ENCODE measurements at regions not wholly inside any gene's neighbourhood (a gene's known extent, or its start where the extent isn't known, plus 50 kb on each side); places are given as distances from the start of the nearest gene placed in this dataset.

DNA sequence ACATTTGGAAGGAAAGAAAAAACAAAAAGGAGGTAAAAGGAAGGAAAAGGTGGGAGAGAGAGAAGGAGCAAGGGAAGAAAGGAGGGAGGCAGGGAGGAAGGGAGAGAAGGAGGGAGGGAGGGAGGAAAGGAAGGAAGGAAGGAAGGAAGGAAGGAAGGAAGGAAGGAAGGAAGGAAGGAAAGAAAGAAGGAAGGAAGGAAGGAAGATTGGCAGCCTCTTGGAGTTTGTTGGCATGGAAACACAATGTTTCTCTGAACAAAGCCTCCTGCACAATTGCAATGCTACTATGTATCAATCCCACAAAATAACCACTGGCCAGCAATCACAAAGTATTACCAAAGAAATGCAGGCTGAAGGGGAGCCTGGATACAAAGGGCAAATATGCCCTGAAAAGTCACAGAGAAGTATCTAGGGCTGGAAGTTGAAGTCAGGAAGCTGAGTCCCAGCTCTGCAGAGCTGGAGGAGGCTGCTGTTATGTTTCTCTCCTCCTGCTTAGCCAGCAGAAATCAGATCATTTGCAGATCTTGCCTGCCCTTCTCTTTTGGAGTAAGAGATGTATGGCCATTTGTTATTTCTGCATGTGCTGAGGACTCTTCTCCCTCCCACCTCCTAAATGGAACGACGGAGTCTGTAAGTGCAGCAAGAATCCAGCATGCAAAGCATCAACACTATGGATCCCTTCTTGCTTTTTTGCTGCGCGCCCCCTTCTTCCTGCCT, 195.9 kb upstream of the LDB2 start:
- no peak for DNase-seq (ENCODE audit: low read depth in 6 of 9, low spot score in 9 of 9)
- H3K4me3 ChIP-seq (ENCODE audit: low read length in 2 of 2) = no peak overlapping the region
- no peaks in the 10 kb centered on the region for H3K9me3 ChIP-seq (ENCODE audit: control insufficient read depth in 2 of 2, insufficient read depth in 1 of 2, low read length in 1 of 2)
- no peak overlapping the region for H3K27ac ChIP-seq (ENCODE audit: low read depth in 1 of 2, low read length in 1 of 2)
- no peaks in the 10 kb centered on the region for H3K4me1 ChIP-seq (ENCODE audit: control insufficient read depth in 2 of 2, insufficient read depth in 2 of 2, low read length in 2 of 2)
- 11% methylated on average over 4 of the region's 4 CpGs for WGBS
- no peaks in the 10 kb centered on the region for H3K27me3 ChIP-seq (ENCODE audit: control insufficient read depth in 2 of 2, insufficient read depth in 1 of 2, low read length in 1 of 2)
- no peaks in the 10 kb centered on the region for H3K36me3 ChIP-seq (ENCODE audit: control insufficient read depth in 2 of 2, insufficient read depth in 2 of 2, low read length in 1 of 2)

DNA sequence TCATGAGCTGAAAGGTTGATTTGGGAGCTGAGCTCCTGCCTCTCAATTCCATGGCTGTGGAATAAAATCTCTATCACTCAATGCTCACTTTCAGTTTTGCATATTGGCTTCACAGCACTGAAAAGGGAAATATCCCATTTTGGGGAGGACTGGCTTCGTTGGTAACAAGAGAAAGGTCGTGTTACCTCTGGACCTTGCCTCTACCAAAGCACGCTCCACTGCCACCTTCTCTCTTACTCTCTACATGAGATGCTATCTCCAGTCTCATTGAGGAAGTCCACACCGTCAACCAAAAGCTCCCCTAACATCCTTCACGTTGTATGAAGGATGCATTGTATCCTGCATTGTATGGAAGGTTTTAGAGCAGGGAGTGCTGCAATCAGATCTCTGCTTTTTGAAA, 195.0 kb upstream of the LDB2 start:
- no peaks in the 10 kb centered on the region for H3K27me3 ChIP-seq (ENCODE audit: control insufficient read depth in 2 of 2, insufficient read depth in 1 of 2, low read length in 1 of 2)
- H3K4me3 ChIP-seq (ENCODE audit: low read length in 2 of 2) = no peak overlapping the region
- H3K36me3 ChIP-seq (ENCODE audit: control insufficient read depth in 2 of 2, insufficient read depth in 2 of 2, low read length in 1 of 2) = no peaks in the 10 kb centered on the region
- no peaks in the 10 kb centered on the region for H3K9me3 ChIP-seq (ENCODE audit: control insufficient read depth in 2 of 2, insufficient read depth in 1 of 2, low read length in 1 of 2)
- H3K27ac ChIP-seq (ENCODE audit: low read depth in 1 of 2, low read length in 1 of 2) = no peak overlapping the region
- no peaks in the 10 kb centered on the region for H3K4me1 ChIP-seq (ENCODE audit: control insufficient read depth in 2 of 2, insufficient read depth in 2 of 2, low read length in 2 of 2)
- WGBS = 72% methylated on average over 5 of the region's 5 CpGs
- DNase-seq (ENCODE audit: low read depth in 6 of 9, low spot score in 9 of 9) = no peak

DNA sequence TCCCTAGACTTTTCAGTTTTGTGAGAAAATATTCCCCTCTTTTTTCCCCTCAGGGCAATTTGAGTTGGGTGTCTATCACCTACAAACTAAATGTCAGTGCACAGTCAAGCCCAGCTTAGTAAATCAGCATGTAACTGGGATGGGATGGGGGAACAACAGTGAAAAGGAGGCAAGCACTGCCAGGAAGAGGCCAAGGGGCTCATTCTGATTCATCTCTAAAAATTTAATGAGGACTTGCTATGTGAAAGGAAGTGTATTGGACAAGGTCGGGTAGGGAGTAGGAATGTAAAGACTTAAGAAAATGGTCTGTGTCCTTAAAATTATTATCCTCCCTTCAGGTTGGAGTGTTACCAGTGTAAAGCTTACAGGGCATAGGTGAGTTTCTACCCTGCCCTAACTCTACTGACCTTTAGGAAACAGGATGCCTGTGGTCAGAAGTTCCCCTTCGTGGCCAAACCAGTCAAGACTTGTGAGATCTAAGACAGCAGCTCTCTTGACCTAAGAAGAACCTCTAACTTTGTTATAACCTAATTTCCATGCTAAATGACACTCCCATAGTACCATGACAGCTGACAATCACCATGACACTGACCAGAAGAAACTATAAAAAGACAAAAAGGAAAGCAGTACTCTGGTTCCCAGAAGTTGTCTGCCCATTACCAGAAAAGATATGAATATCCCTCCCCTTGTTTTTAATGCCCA, 194.4 kb upstream of the LDB2 start:
- WGBS = 56% methylated on average over 2 of the region's 2 CpGs
- Histone ChIP-seq H3K36me3 (ENCODE audit: control insufficient read depth in 2 of 2, insufficient read depth in 2 of 2, low read length in 1 of 2) (no peaks in the 10 kb centered on the region), H3K4me1 (ENCODE audit: control insufficient read depth in 2 of 2, insufficient read depth in 2 of 2, low read length in 2 of 2) (no peaks in the 10 kb centered on the region), H3K4me3 (ENCODE audit: low read length in 2 of 2) (no peak overlapping the region), H3K27me3 (ENCODE audit: control insufficient read depth in 2 of 2, insufficient read depth in 1 of 2, low read length in 1 of 2) (no peaks in the 10 kb centered on the region), H3K27ac (ENCODE audit: low read depth in 1 of 2, low read length in 1 of 2) (no peak overlapping the region), H3K9me3 (ENCODE audit: control insufficient read depth in 2 of 2, insufficient read depth in 1 of 2, low read length in 1 of 2) (no peaks in the 10 kb centered on the region)
- DNase-seq (ENCODE audit: low read depth in 6 of 9, low spot score in 9 of 9) = no peak

- Histone ChIP-seq H3K4me1 (ENCODE audit: control insufficient read depth in 2 of 2, insufficient read depth in 2 of 2, low read length in 2 of 2) (no peaks in the 10 kb centered on the region), H3K27ac (ENCODE audit: low read depth in 1 of 2, low read length in 1 of 2) (no peak overlapping the region), H3K9me3 (ENCODE audit: control insufficient read depth in 2 of 2, insufficient read depth in 1 of 2, low read length in 1 of 2) (no peaks in the 10 kb centered on the region), H3K36me3 (ENCODE audit: control insufficient read depth in 2 of 2, insufficient read depth in 2 of 2, low read length in 1 of 2) (no peaks in the 10 kb centered on the region), H3K27me3 (ENCODE audit: control insufficient read depth in 2 of 2, insufficient read depth in 1 of 2, low read length in 1 of 2) (no peaks in the 10 kb centered on the region), H3K4me3 (ENCODE audit: low read length in 2 of 2) (no peak overlapping the region)
- 91% methylated on average over 3 of the region's 3 CpGs for WGBS
- no peak for DNase-seq (ENCODE audit: low read depth in 6 of 9, low spot score in 9 of 9)
Observed at GRCh38 chr4:17091104-17091503, 192.7 kb upstream of the LDB2 start.

DNA sequence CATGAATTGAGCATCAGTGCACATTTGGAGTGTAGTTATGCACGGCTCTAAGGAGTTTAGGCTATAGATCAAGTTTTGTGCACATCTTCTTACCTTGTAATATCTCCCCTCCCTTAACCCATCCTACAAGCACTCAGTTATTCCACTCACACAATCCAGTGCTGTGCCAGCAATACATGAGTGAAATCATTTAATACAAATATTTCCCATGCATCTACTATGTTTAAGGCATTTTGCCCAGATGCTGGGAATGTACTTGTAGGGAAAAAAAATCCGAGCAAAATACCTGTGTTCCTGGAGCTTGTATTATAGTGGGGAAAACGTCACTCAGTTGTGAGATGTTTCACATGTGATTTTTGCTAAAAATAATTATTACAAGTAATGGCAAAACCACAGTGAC, 191.6 kb upstream of the LDB2 start:
- Histone ChIP-seq H3K27me3 (ENCODE audit: control insufficient read depth in 2 of 2, insufficient read depth in 1 of 2, low read length in 1 of 2) (no peaks in the 10 kb centered on the region), H3K4me3 (ENCODE audit: low read length in 2 of 2) (no peak overlapping the region), H3K4me1 (ENCODE audit: control insufficient read depth in 2 of 2, insufficient read depth in 2 of 2, low read length in 2 of 2) (no peaks in the 10 kb centered on the region), H3K27ac (ENCODE audit: low read depth in 1 of 2, low read length in 1 of 2) (no peak overlapping the region), H3K36me3 (ENCODE audit: control insufficient read depth in 2 of 2, insufficient read depth in 2 of 2, low read length in 1 of 2) (no peaks in the 10 kb centered on the region), H3K9me3 (ENCODE audit: control insufficient read depth in 2 of 2, insufficient read depth in 1 of 2, low read length in 1 of 2) (no peaks in the 10 kb centered on the region)
- no peak for DNase-seq (ENCODE audit: low read depth in 6 of 9, low spot score in 9 of 9)
- WGBS = 93% methylated on average over 3 of the region's 3 CpGs

- Histone ChIP-seq H3K27me3 (ENCODE audit: control insufficient read depth in 2 of 2, insufficient read depth in 1 of 2, low read length in 1 of 2) (no peaks in the 10 kb centered on the region), H3K4me3 (ENCODE audit: low read length in 2 of 2) (no peak overlapping the region), H3K4me1 (ENCODE audit: control insufficient read depth in 2 of 2, insufficient read depth in 2 of 2, low read length in 2 of 2) (no peaks in the 10 kb centered on the region), H3K9me3 (ENCODE audit: control insufficient read depth in 2 of 2, insufficient read depth in 1 of 2, low read length in 1 of 2) (no peaks in the 10 kb centered on the region), H3K36me3 (ENCODE audit: control insufficient read depth in 2 of 2, insufficient read depth in 2 of 2, low read length in 1 of 2) (no peaks in the 10 kb centered on the region), H3K27ac (ENCODE audit: low read depth in 1 of 2, low read length in 1 of 2) (no peak overlapping the region)
- DNase-seq (ENCODE audit: low read depth in 6 of 9, low spot score in 9 of 9) = no peak
- 96% methylated on average over 5 of the region's 5 CpGs for WGBS
Observed at GRCh38 chr4:17085416-17085815, 187.0 kb upstream of the LDB2 start.

DNA sequence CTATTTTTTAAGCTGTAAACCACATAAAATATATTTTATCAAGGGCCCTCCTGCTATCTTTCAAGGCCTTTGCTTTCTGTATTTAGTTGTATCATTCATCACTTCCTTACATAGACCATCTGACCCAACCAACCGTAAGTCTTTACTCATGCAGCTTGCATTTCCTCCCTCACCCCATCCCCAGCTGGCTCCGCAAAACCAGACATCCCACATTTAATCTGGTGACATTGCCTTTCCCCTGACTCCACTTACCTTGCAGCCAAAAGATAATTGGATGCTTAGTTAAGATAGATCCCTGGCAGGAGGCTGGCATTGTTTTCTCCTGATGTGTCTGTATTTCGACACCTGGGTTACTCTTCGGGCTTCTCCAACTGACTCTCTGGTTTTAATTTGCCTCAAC, 183.7 kb upstream of the LDB2 start:
- no peak overlapping the region for H3K4me3 ChIP-seq (ENCODE audit: low read length in 2 of 2)
- H3K4me1 ChIP-seq (ENCODE audit: control insufficient read depth in 2 of 2, insufficient read depth in 2 of 2, low read length in 2 of 2) = no peaks in the 10 kb centered on the region
- H3K27ac ChIP-seq (ENCODE audit: low read depth in 1 of 2, low read length in 1 of 2) = no peak overlapping the region
- no peaks in the 10 kb centered on the region for H3K36me3 ChIP-seq (ENCODE audit: control insufficient read depth in 2 of 2, insufficient read depth in 2 of 2, low read length in 1 of 2)
- no peaks in the 10 kb centered on the region for H3K9me3 ChIP-seq (ENCODE audit: control insufficient read depth in 2 of 2, insufficient read depth in 1 of 2, low read length in 1 of 2)
- 93% methylated on average over 4 of the region's 4 CpGs for WGBS
- no peak for DNase-seq (ENCODE audit: low read depth in 6 of 9, low spot score in 9 of 9)
- H3K27me3 ChIP-seq (ENCODE audit: control insufficient read depth in 2 of 2, insufficient read depth in 1 of 2, low read length in 1 of 2) = no peaks in the 10 kb centered on the region

DNA sequence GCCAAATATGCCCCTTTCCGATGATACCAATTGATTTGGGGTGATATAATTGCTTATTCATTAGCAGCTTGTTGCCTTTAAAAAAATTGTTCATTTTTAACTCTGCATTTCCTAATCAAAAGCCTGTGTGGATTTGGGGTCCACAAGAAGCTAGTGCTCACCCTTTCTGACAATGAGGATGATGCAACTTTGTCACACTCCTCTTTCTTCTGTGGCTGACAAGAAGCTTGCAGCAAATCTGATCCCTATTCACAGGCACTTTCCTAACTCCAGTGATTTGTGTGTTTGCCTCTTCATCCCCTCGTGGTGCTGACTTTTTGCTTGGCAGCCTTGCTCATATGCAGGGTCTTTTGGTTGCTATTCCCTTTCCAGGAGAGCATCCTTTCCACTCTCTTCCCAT, 182.7 kb upstream of the LDB2 start:
- Histone ChIP-seq H3K27me3 (ENCODE audit: control insufficient read depth in 2 of 2, insufficient read depth in 1 of 2, low read length in 1 of 2) (no peaks in the 10 kb centered on the region), H3K9me3 (ENCODE audit: control insufficient read depth in 2 of 2, insufficient read depth in 1 of 2, low read length in 1 of 2) (no peaks in the 10 kb centered on the region), H3K36me3 (ENCODE audit: control insufficient read depth in 2 of 2, insufficient read depth in 2 of 2, low read length in 1 of 2) (no peaks in the 10 kb centered on the region), H3K4me1 (ENCODE audit: control insufficient read depth in 2 of 2, insufficient read depth in 2 of 2, low read length in 2 of 2) (no peaks in the 10 kb centered on the region), H3K27ac (ENCODE audit: low read depth in 1 of 2, low read length in 1 of 2) (no peak overlapping the region), H3K4me3 (ENCODE audit: low read length in 2 of 2) (no peak overlapping the region)
- DNase-seq (ENCODE audit: low read depth in 6 of 9, low spot score in 9 of 9) = no peak
- 69% methylated on average over 2 of the region's 2 CpGs for WGBS

DNA sequence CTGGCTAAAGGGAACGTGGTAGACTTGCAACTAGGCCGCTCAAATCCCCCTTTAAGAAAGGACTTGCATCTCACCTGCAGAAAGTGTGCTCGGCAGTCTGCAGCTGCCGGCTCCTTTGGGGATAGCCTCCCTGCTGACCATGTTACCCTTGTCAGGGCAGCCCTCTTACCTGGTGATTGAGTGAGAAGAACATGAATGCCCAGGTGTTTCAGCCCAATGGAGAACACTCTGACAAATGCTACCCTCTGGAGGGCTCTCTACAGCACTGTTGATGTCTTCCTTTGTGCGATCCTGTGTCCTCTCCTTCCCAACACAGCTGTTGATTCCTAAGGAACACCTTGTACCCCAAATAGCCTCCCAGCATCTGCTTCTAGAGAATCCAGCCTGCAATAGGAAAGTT, 178.7 kb upstream of the LDB2 start:
- DNase-seq (ENCODE audit: low read depth in 6 of 9, low spot score in 9 of 9) = no peak
- Histone ChIP-seq H3K4me3 (ENCODE audit: low read length in 2 of 2) (no peak overlapping the region), H3K4me1 (ENCODE audit: control insufficient read depth in 2 of 2, insufficient read depth in 2 of 2, low read length in 2 of 2) (no peaks in the 10 kb centered on the region), H3K27ac (ENCODE audit: low read depth in 1 of 2, low read length in 1 of 2) (no peak overlapping the region), H3K36me3 (ENCODE audit: control insufficient read depth in 2 of 2, insufficient read depth in 2 of 2, low read length in 1 of 2) (no peaks in the 10 kb centered on the region), H3K9me3 (ENCODE audit: control insufficient read depth in 2 of 2, insufficient read depth in 1 of 2, low read length in 1 of 2) (no peaks in the 10 kb centered on the region), H3K27me3 (ENCODE audit: control insufficient read depth in 2 of 2, insufficient read depth in 1 of 2, low read length in 1 of 2) (no peaks in the 10 kb centered on the region)
- 97% methylated on average over 5 of the region's 5 CpGs for WGBS

All from thymus (tissue), 11 donors.